Ecto neural progenitor cell (in vitro differentiated cells): ENCODE measurements at regions not wholly inside any gene's neighbourhood (a gene's known extent, or its start where the extent isn't known, plus 50 kb on each side); places are given as distances from the start of the nearest gene placed in this dataset.
A peak's percentile ranks its signal among the peaks of the same experiment; 100 is the strongest.

Experiments
- DNase-seq: peaks from one replicate; pipeline ENCODE4 v3.0.0-alpha.2; 2018; ENCODE audit warnings: low spot score

DNA sequence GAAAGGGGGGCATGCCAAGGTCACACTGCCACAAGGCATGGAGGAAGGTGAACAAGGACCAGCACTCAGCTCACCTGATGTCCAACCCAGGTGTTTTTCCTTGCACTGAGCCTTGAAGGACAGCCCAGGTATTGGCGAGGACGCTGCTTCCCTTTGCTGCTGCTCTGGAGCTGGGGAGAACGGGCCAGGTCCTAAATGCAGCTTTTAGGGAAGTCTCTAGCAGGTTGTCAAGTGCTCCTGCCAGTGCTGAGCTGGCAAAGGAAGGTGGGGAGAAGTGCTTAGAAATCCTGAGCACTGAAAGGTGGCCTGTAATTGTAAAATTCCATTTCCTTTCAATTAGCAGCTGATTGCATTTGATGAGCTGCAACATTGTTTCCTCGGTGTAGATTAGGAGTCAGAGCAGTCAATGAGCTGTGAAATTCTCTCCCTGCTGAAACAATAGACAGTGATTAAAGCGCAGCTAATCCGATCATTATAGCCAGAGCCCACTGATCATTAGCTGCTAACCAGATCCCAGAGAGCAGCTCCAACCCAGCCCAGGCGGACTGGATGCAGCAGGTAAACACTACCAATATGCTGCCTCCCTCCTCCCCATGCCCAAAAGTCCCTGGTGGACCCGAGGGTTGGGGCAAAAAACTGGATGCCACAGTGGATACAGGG, 507.6 kb downstream of the INSC start:
- no peak for DNase-seq

DNA sequence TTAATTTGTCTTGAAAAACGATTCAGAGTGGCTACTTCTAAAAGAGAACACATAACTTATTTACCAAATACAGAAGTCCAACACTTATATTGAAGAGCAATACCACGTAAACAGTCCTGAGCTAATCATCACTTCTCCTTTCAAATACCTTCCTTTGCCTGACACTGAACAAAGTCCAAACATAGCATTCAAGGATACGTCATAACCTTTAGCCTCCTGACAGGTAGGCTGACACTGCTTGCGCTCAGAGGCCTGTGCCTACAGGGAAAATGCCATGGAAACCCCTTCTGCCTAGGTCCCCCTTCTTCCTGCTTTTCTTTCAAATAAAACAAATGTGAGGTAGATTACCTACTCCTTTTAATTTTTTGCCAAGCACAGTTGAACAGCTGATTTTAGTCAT, 510.0 kb downstream of the INSC start:
- no peak for DNase-seq

DNA sequence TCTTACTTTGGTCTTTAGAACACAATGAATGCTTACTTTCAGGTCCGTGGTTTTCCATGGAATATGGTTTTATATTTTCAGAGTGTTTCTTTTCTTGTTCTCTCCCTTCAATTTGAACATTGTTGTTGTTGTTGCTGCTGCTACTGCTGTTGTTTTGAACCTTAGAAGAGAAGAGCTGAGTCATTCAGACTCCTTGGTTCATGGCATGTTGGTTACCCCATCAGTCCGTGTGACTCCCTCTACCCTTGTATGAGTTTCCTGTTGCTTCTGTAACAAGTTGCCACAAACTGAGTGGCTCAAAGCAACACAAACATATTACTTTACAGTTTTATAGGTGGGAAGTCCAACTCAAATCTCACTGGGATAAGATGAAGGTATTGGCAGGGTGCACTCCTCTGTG, 511.0 kb downstream of the INSC start:
- no peak for DNase-seq

DNA sequence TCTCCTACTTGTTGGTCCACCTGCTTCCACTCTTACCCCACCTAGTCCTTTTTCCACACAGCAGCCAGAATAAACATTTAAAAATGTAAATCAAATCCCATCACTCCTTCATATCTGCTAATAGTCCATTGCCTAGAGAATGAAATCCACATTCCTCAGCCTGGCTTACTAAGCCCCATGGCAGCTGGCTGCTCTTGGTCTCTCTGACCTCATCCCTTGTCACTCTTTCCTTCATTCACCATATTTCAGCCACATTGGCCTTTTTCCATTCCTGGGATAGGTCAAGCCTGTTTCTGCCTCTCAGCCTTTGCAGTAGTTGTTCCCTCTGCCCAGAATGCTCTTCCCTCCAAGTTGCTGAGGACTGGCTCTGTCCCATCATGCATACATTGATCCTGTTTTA, 512.8 kb downstream of the INSC start:
- DNase-seq, result no peak

DNA sequence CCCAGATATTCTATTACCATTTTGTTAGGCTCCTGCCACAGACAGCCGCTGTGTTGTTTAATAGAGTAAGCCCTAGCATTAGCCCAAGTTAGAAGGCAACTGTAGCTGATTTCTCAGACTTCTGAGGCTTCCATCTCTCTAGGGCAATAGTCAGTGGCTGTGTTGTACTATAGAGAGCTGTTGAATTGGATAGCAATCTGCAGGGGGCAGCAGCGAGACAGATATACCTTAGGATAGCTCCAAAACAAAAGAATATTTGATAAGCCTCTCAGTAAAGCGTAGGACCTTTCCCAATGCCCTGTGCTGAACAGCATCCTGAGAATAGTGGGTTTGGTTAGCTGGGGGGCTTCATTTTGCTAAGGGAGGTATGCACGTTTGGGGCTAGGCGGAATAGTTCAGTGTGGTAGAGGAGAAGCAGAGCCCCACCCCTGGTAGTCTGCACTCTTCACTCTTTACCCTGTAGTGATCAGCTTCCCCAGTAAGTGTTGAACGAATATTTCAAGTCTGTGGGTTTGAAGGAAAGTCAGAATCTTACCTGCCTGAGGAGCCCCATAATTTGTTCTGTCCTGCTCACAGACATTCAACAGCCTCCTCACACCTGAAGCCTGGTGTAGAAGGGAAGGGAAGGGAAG, 515.1 kb downstream of the INSC start:
- peak; percentile 53 for DNase-seq

DNA sequence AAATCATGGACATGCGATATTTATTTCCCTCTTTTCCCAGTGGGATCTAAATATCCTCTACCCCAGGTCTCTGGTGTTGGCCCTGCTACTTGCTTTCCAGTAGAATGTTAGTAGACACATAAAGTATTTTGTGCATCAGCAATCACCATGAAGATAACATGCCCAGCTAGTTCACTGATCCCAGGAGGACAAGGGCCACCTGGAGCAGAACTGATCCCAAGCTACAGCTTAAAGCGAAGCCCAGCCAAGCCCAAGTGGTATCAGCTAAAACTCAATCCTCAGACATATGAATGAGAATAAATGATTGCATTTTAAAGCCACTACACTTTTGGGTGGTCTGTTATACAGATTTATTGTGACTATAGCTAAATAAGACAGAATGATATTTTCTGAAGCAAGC, 516.2 kb downstream of the INSC start:
- no peak for DNase-seq

DNA sequence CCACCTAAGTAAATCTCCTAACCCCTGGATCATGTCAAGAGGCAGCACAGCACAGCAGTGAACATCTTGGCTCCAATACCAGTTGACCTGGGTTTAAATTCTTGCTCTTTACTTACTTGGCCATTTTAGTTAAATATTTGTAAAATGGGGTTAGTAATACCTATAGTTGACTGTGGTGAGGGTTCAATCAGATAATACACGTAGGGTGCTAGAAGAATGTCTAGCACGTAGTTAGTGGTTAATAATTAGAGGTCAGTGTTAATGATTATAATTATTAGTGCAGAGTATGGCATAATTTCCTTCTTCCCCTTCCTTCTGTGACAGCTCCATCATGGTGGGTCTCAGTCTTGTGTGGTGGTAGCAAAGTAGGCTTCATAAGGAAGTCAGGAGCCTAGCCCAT, 520.8 kb downstream of the INSC start:
- no peak for DNase-seq

DNA sequence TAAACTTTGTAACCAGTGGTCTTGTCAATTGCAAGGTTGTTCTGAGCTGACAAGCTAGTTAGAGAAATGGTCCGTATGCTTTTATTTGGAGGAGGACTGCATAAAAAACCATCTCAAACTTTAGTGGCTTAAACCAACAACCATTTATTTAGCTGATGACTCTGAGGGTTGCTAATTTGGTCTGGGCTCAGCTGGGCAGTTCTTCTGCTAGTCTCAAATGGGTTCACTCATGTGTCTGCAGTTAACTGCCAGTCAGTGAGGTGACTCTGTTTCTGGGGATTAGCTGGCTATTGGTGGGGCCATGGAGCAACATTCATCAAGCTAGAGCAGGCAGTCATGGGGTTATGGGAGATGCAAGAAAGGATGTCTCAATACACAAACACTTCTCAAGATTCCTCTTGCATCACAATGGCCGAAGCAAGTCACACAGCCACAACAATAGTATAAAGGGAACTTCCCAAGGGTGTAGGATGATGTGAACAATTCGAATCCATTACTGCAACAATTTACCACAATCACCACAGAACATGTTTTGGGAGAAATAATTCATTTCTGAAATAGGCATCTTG, 521.9 kb downstream of the INSC start:
- DNase-seq, result no peak

DNA sequence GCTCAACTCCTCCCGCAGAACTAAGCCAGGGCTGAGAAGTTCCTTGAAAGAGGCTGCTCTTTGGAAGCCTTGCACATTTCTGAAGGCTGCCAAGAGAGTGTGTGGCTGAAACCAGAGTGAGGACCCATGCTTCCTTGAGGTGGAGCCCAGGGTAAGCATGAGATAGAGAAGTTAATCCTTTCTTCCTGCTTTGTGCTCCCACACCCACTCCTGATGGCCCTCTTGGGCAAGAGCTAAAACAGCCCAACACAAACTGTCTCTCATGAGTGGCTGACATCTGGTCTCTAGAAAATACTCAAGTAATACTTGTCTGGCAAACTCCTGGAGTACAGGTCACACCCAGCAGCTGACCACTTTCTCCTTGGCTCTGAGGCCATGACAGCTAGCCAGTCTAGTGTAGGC, 523.7 kb downstream of the INSC start:
- DNase-seq, result no peak

DNA sequence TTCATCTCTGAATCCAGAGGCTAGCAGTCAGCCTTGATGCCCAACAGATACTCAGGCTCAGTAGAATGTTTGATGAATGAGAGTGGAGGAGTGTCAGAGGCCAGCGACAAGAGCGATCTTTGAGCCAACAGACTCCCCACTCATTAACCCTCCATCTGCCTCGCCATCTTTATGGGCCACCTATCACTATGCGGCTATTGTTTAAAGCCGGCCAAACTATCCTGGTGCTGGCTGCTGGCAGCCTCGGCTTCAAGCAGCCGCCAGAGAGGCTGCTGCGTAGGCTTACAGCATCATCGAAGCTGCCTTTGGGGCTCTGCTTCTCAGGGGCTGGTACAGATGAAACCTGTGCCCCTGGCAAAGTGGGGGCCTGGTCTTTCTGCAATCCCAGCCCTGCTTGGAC, 525.6 kb downstream of the INSC start:
- no peak for DNase-seq

DNA sequence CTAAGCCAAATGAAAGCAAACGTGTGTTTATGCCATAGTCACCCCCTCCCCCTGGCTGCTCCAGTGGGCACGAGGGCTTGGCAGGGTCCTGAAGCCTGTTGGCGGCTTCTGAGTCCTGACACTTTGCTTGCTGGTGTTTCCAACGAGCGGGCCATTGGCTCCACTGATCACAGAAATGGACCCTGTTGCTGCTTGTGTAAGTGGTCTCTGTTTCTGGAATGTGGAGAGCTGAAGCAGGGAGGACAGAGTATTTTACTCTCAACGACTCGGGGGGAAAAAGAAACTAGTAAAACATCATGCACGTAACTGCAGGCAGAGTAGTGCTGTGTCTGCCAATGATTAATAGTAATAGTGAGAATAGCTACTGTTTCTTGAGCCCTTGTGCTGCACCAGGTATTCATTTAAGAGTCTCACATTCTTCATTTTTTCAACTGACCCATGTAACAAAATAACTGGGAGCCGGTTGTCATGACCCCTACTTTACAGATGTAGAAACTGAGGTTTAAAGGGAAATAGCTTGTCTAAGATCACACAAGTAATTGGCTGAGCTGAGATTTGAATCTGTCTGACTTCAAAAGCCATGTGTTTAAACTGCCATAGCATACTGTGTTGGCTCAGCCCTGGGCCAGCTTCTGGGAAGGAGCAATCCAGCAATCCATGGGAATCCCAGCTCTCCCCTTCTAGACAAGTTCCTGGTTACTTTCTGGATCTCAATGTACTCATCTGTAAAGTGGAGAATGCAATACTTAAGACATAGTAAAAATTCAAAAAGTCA, 526.7 kb downstream of the INSC start:
- no peak for DNase-seq

DNA sequence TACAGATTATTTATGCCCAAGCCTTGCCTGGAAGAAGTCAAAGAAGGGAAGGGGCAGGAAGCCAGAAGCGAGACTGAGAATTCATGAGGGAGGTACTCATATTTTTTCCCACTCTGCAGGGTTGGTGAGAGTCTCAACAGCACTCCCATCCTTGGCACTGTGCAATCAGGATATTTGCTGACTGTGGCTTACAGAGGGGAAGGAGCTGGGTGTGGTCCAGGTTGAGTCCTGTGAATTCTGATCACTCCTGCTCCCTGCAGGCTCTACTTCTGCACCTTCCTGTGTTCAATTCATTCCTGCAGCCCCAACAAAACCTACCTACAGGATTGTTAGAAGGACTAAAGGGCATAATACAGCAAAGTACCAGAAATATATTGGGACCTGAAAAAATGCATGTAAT, 530.5 kb downstream of the INSC start:
- no peak for DNase-seq

DNA sequence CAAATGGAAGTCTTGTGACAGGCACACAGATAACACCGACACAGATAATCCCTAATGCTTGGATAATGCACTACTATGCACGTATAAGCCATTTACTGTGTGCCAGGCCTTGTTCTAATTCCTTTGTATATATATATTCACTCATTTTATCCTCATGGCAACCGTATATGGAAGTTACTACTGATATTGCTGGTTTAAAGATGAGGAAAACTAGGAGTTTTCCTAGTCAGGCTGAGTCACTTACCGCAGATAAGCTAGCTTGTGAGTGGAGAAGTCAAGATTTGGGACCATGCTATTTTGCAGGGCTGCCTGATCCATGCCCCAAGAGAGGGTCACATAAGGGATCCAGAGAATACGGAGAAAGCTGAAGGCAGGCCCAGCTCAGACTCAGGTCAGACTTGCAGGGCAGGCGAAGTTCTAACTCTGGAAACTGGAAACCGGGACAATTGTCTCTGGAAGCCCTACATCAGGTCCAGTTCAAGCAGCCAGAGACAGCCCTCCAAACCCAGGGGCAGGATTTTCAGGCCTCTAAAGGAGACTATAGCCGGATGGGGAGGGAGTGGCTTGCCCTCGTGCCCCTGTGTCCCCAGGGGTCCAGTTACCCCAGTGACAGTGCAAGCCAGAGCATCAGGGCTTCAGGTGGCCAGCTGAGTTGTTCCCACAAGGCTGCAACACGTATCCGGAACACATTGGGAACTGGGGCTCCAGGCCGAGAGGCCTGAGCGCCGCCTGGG, 534.8 kb downstream of the INSC start:
- no peak for DNase-seq

DNA sequence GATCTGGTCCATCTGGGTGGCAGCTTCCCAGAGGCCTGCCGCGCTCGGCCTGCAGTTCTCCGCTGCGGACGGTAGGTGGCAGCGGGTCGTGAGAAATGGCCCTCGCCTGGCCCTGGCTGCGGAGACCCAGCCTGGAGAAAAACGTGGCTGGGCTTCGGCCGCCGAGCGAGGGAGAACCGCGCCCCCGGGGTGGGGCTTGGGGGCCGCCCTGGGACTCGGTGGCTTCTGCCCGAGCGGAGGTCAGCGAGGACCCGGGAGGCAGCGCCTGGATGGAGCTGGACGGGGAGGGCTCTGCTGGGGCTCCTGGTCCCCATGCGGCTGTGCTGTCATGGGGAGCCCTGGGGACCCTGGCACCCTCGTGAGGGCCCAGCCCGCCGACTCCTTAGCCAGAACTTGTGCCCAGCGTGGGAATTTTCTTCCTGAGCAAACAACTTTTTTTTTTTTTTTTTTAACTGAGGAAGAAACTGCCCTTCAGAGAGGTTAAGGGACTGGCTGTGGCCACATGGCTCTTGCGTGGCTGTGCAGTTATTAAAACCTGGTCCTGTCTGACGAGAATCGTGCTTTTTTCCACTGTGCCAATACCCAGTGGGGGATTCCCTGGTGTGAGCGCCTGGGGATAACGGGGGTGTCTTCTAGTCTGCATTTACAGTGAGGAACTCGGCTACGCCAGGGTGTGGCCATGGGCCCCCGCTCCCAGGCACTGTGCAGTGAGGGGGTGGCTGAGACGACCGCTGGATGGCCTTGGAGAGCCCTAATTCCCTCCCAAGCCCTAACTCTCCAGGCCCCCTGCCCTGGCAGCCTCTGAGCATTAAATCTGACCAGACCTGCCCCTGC, 535.6 kb downstream of the INSC start:
- peak; percentile 98 for DNase-seq

DNA sequence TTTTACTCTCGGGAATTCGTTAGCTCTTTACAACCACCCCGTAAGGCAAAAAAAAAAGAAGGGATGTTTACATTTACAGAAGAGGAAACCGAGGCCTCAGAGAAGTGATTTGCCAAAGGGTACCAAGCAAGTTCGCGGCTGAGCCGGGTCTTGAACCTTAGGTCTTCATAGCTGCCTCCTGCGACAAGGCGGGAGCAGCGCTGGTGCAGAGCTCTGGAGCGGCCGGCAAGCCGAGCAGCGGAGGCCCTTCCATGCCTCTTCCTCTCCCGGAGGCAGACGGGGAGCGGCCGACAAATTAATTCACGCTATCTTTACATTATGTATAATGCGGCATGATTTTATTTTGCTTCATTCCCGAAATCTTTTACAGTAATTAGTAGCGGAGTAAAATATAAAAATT, 536.3 kb downstream of the INSC start:
- no peak for DNase-seq

DNA sequence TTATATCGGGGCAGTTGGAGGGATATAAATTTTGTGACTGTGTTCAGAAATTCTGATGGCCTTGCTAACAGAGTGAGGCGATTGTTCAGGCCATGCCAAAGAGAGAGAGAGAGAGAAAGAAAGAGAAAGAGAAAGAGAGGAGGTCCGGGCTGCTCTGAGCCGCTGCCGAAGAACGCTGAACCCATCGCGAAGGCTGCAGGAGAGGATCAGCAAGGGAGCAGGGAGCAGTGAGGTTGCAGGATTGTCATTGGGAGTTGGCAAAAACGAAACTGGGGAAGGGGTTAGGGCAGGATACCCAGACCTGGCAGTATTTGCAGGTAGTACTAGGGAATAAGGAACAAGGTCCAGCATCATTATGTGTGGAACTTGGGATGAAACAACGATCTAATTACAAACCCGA, 537.1 kb downstream of the INSC start:
- no peak for DNase-seq

DNA sequence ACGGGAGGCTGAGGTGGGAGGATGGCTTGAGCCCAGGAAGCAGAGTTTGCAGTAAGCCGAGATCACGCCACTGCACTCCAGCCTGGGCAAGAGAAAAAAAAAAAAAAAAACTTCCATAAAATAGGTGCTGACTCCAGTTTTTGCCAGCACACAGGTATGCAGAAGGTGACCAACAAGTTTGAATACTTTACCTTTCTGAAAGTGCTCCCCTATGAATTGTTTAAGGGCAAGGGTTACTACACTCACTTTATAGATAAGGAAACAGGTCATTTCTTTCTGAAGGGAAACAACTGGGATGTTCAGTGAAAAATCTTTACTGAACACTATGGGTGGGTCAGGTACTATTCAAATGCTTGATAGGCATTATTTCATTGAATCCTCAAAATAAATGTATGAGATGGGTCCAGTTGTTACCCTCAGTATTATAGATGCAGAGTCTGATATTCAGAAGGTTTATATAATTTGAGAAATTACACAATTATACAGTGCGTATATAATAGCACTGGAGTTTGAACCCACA, 538.5 kb downstream of the INSC start:
- DNase-seq, result no peak

DNA sequence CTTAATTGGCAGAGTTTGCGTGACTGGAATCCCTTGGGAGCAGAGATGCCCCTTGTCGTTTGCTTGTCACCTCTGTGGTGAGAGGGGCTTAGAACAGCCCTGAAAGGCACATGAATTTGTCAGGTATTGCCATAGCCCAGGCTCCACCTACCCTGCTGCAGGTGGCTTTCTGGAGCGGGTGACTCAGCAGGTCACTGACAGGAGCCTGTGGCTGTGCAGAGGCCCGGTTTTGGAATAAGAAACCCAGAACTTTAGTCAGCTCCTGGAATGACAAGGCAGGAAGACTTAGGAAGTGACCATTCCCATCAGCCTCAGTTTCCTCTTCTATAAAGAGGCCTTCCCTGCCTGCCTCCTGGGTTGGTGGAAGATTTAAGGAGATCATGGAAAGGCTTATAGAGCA, 539.7 kb downstream of the INSC start:
- no peak for DNase-seq

DNA sequence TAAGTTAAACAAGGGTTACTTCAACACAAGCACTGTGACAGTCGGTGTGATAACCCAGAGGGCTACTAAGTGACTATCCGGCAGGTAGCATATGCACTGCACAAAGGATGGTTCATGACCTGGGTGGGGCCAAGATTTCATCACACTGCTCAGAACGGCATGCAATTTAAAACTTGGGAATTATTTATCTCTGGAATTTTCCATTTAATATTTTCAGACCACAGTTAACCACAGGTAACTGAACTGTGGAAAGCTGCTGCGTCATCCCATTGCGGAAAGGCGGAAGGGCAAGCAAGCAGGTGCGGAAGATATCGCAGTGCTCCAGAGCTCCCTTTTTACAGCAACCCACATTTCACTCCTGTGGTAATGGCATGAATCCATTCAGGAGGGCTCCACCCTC, 540.8 kb downstream of the INSC start:
- no peak for DNase-seq

DNA sequence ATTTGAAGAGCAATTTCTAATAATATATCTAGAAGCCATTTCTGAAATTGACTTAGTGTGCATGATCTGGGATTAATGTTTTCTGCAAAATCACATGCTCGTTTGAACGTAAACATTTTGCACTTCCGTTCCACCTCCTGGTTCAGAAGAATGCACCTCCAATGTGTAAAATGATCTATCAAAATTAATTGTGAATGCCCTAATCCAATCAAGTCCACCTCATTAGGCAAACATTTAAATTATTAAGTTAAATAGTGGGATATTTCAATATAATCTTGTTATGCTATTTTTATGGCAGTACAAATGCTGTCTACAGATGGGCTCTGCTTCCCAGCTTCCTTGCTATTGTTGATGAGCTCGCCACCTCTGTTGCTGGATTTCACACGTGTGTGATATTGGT, 542.5 kb downstream of the INSC start:
- DNase-seq, result no peak

DNA sequence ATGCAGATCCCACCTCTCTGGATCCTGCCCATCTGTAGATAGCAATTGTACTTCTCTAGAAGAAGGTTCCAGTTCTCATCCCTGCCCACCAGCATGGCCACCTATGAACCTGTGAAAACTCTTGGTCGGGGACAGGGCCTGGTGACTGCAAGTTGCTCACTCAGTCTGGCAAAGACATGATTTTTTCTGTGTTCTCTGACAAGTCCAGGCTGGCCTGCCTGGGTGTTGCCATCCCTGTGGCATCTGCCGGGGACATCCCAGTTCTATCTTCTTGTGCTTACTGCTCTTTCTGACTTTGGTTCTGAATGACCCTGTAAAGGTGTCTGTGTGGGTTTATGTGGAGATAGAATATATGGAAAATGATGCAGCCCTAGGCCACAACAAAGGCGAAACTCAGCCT, 545.8 kb downstream of the INSC start:
- no peak for DNase-seq
